ENCODE measurements at regions not wholly inside any gene's neighbourhood (a gene's known extent, or its start where the extent isn't known, plus 50 kb on each side); places are given as distances from the start of the nearest gene placed in this dataset.
"Not testable (repeated sequence)": the region's sequence is repeated elsewhere in the genome, so short reads cannot be mapped to it uniquely, and the experiment has no call there.

GRCh38 chr5:66413931-66414330 lies 182.3 kb upstream of the MAST4 start:
- DNase-seq (ENCODE audit: low spot score), result no peak

DNA sequence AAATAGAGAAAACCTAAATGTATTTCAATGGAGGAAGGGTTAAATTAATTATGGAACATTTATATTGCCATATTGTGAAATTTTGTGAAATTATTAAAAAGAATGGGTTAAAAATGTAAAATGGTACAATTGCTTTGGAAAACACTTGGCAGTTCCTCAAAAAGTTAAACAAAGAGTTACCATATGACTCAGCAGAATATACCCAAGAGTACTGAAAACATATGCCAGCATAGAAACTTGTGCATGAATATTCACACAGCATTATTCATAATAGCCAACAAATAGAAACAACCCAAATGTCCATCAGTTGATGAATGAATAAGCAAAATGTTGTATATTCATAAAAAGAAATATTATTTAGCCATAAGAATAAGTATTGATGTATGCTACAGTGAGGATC lies 181.0 kb upstream of the MAST4 start:
- no peak for DNase-seq (ENCODE audit: low spot score)

DNA sequence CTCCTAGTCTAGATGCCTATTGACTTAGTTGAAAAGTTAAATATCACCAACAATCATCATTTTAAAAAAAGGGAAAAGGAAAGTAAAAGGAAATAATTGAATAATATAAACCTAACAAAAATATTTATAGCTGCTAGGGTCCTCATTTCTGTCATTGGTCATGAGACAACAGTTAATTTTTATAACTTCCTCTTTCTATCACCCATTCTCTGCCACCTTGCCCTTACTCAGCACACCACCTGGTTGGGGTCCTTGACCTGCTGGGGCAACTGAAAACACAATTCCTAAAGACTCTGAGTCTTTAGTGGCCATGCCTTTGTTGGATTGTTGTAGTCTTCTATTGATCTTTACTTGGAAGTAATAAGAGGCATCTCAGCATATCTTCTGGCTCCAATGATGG lies 179.5 kb upstream of the MAST4 start:
- no peak for DNase-seq (ENCODE audit: low spot score)

DNA sequence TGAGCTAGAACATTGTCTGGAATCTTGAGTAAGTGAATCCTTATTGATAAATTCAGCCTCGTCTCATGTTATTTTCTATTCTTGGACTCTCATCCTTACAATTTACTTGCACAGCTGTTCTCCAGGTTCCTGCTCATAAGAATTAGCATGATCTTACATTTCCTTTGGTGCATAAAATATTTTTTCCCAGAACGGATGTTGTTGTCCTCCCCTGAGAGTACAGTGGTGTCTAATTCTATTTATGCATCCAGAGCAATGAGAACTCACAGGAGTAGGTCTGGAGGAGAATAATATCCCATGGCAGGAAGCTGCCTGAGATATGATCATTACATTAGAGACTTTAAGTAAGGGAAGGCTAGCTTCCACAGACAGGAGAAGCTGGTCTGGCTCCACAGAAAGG lies 178.4 kb upstream of the MAST4 start:
- DNase-seq (ENCODE audit: low spot score), result no peak

DNA sequence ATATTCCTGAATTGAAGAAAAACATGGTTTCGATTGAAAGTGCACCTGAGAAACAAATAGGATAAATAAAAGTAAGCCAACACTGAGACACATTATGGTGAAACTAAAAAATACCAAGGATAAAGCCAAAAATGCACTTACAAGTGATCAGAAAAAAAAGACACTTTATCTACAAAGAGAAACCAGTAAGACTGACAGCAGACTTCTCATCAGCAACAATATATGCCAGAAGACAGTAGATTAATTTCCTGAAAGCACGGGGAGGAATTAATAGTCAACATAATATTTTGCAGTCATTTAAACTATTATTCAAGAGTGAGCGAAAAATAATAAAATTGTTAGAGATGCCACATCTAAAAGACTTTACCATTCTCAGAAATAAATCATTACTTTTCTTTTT lies 172.7 kb upstream of the MAST4 start:
- no peak for DNase-seq (ENCODE audit: low spot score)

GRCh38 chr5:66425842-66426241 lies 170.4 kb upstream of the MAST4 start:
- DNase-seq (ENCODE audit: low spot score), result no peak

- no peak for DNase-seq (ENCODE audit: low spot score)
Observed at GRCh38 chr5:66426259-66427138, 169.7 kb upstream of the MAST4 start.

DNA sequence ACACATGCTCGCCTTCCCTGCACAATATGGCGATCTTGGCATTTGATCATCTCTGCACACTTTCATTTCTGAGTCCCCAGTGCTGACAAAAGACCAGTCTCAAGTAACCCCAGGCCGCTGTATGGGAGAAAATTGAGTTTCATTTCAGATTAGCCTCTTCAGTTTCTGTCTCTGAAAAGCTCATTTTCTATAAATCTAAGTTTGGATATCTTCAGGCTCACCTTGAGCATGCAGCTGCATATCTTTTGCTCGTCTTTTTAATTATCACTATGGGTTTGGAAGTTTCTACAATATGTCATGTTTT lies 169.1 kb upstream of the MAST4 start:
- no peak for DNase-seq (ENCODE audit: low spot score)

DNA sequence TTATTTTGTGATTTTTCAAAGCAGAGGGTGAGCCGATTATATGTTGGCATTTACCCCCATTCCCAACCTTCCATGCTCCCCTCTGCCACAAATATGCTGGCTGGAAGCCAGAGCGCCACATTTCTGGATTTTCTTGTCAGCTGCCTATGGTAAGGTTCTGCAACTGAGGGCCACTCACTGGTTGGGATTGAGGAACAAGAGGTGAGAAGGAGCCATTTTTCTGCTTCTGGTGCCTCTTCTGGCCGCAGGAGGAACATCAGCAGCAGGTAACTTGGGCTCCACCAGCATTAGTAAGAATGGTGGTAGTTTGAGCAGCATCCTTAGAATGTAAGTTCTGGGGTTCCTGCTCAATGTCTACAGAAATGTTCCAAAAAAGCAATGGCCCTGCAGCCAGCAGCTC lies 159.5 kb upstream of the MAST4 start:
- DNase-seq (ENCODE audit: low spot score), result no peak

DNA sequence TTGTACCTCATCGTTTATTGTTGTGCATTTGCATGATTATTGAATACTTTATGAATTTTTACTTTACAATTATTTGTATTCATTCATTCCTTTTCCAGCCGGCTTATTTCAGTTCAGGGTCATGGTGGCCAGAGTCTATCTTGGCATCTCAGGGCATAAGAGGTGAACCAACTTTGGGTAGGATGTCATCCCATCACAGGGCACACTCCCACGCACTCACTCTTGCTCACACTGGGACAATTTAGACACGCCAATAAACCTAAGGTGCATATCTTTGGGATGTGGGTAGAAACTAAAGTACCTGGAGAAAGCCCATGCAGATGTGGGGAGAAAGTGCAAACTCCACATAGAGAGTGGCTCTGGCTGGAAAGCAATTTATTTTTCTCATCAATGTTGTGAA lies 158.1 kb upstream of the MAST4 start:
- DNase-seq (ENCODE audit: low spot score), result no peak

DNA sequence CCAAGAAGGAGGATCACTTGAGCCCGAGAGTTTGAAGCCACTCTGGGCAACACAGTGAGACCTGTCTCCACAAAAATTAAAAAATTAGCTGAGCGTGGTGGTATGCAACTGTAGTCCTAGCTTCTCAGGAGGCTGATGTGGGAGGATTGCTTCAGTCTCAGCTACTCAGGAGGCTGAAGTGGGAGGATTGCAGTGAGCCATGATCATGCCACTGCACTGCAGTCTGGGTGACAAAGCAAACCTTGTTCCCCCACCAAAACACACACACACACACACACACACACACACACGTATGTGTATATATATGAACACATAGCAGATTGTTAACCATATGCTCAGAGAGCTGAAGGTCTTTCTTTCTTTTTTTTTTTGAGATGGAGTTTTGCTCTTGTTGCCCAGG lies 157.5 kb upstream of the MAST4 start:
- no peak for DNase-seq (ENCODE audit: low spot score)

GRCh38 chr5:66440202-66440680 lies 156.0 kb upstream of the MAST4 start:
- DNase-seq (ENCODE audit: low spot score), result no peak

GRCh38 chr5:66441351-66441750 lies 154.8 kb upstream of the MAST4 start:
- DNase-seq (ENCODE audit: low spot score), result no peak

- no peak for DNase-seq (ENCODE audit: low spot score)
Observed at GRCh38 chr5:66442951-66443445, 153.2 kb upstream of the MAST4 start.

GRCh38 chr5:66443462-66444130 lies 152.6 kb upstream of the MAST4 start:
- DNase-seq (ENCODE audit: low spot score), result no peak

- not testable (repeated sequence) for DNase-seq (ENCODE audit: low spot score)
Observed at GRCh38 chr5:66448070-66448469, 148.1 kb upstream of the MAST4 start.

DNA sequence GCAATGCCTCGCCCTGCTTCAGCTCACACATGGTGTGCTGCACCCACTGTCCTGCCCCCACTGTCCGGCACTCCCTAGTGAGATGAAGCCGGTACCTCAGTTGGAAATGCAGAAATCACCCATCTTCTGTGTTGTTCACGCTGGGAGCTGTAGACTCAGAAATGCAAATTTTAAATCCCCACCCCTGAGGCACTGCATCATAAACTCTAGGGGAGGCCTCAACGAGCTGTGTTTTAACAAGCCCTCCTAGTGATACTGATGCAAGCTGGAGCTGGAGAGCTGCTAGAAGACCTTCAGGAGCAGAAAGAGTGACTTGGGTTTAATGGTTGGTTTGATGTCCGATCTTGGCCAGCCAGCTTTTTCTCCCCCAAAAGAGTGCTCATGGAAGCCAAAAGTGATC lies 146.0 kb upstream of the MAST4 start:
- DNase-seq (ENCODE audit: low spot score), result no peak

GRCh38 chr5:66450988-66451387 lies 145.2 kb upstream of the MAST4 start:
- no peak for DNase-seq (ENCODE audit: low spot score)

DNA sequence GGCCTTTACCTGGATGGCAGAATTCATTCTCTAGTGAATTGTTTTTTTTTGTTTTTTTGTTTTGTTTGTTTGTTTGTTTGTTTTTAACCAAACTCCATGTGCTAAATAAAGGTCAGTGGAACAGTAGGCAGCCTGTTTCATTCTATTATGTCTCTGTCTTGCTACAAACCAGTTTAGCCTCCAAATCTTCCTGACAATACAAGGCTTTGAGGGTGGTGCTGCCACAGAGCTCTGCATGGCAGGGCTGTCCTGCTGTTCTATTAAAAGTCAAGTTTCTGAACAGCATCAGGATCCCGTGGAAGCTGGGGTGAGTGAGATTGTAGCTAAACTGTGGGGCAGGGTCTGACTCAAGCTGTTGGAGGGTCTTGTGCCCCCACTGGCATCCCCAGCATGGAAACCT lies 144.1 kb upstream of the MAST4 start:
- no peak for DNase-seq (ENCODE audit: low spot score)

DNA sequence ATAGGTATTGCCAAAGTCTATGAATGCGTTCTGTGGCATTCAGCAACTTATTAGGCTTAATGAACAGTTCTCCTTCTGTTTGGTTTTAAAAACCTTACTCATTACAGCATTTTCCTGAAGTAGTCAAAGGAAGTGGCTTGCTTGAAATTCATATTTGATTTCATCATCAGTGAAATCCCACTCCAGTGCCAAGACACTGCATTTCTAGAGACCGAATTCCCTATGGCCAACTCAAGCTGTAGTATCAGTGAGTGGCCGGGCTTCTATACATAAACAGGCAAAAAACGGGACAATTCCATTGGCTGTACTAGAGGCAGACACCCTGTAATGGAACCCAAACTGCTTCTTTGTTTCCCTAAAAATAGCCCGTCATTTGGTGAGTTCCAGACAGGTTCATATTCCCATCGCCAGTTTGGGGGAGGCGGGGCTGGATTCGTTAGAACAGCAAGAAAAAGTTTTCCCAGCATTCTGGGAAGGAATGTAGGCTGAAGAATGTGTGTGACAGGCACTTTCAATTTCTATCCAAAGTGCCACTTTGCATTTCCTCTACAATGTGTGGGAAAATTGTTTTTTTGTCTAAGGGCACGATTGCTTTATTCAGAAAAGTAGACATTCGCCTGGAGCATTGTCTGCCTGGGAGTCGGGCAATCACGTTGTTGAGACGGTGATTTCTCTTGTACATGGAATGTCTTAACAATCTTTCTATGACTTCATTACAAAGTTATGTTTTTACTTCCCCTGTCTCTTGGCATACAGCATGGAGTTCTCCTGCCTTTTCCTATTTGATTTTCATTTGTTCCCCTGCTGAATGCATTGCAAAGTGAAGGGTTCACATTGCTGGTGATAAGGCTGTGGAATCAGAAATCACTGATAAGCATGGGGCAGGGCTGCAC lies 141.8 kb upstream of the MAST4 start:
- no peak for DNase-seq (ENCODE audit: low spot score)

DNA sequence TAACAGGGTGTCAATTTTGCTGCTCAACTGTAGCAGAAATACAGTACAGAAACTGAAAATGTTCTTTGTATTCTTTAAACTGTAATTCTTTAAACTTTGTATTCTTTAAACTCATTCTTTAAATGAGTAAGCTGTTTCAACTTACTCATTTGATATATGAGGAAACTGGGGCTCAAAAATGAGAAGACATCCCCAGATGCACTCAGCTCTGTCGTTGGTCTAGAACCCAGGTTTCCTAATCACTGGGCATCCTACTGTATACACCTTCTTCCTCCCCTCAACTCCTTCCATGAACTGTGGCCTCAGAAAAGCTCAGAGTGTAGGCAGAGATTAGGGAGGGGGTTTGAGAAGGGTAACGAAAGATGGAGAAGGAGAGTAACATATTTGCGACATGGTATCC lies 136.5 kb upstream of the MAST4 start:
- DNase-seq (ENCODE audit: low spot score), result no peak

DNA sequence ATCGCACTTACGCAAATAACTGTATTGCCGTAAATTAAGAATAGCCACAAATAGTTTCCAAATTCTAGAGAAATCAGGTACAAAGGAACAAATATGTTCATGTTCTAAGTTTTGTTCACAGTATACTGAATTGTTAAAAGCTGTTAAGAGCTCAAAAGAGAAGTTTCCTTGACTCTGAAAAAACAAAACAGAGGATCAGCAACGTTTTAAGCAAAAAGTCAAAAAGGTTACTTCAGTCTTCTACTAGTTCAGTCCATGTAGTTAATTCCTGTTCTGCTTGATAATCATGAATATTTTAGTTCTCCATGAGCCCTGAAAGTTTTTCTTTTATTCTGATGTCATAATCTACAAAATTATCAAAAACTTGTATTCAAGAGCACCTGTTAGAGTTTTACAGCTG lies 128.6 kb upstream of the MAST4 start:
- DNase-seq (ENCODE audit: low spot score), result no peak

DNA sequence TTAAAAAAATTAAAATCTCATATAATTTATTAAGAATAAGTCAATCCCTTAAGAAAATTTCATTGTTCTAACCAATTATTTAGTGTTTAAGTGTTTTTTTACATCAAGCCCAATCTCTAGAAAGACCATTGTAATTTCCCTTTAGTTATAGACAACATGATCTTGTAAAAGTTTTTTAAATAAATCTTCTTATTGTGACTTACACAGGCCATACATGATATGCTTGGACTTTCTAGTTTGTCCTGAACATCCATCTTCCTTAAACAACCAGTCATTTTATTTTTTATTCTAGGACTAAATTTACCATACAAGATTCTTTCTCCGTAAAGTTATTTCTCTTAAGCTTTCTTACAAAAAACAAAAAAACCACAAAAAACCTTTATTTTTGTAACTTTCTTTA lies 126.5 kb upstream of the MAST4 start:
- DNase-seq (ENCODE audit: low spot score), result no peak
